CD4-positive, alpha-beta T cell treated with Interleukin-15 for 1 hour (primary cell): ENCODE measurements at regions not wholly inside any gene's neighbourhood (a gene's known extent, or its start where the extent isn't known, plus 50 kb on each side); places are given as distances from the start of the nearest gene placed in this dataset.

ENCODE experiments used
- DNase-seq: peaks from one replicate; pipeline ENCODE4 v3.0.0-alpha.2; 2020

- no peak for DNase-seq
These were observed 140.5 kb upstream of the ANKH start for GRCh38 chr5:15012061-15012460.

GRCh38 chr5:15010936-15011335 lies 139.4 kb upstream of the ANKH start:
- no peak for DNase-seq

- no peak for DNase-seq
These were observed 137.8 kb upstream of the ANKH start for GRCh38 chr5:15009420-15009819.

- no peak for DNase-seq
These were observed 137.3 kb upstream of the ANKH start for GRCh38 chr5:15008921-15009320.

- no peak for DNase-seq
These were observed 136.9 kb upstream of the ANKH start for GRCh38 chr5:15008476-15008875.

- no peak for DNase-seq
These were observed 136.1 kb upstream of the ANKH start for GRCh38 chr5:15007646-15008045.

- no peak for DNase-seq
These were observed 132.9 kb upstream of the ANKH start for GRCh38 chr5:15004506-15004905.

- peak; percentile 68 for DNase-seq
These were observed 131.9 kb upstream of the ANKH start for GRCh38 chr5:15003511-15003920.

- no peak for DNase-seq
These were observed 131.2 kb upstream of the ANKH start for GRCh38 chr5:15002791-15003190.

- DNase-seq, result no peak
These were observed 130.6 kb upstream of the ANKH start for GRCh38 chr5:15002173-15002572.

GRCh38 chr5:15001517-15001916 lies 129.9 kb upstream of the ANKH start:
- no peak for DNase-seq

- no peak for DNase-seq
These were observed 126.9 kb upstream of the ANKH start for GRCh38 chr5:14998491-14998890.

GRCh38 chr5:14996997-14997396 lies 125.4 kb upstream of the ANKH start:
- peak; percentile 50 for DNase-seq

- DNase-seq, result no peak
These were observed 123.7 kb upstream of the ANKH start for GRCh38 chr5:14995229-14995628.

- peak; percentile 54 for DNase-seq
These were observed 122.0 kb upstream of the ANKH start for GRCh38 chr5:14993459-14994133.

- DNase-seq, result peak; percentile 83
These were observed 121.3 kb upstream of the ANKH start for GRCh38 chr5:14992751-14993458.

GRCh38 chr5:14988223-14988622 lies 116.6 kb upstream of the ANKH start:
- no peak for DNase-seq

- DNase-seq, result no peak
These were observed 114.8 kb upstream of the ANKH start for GRCh38 chr5:14986413-14986812.

- DNase-seq, result peak; percentile 20
These were observed 112.3 kb upstream of the ANKH start for GRCh38 chr5:14983666-14984441.

- no peak for DNase-seq
These were observed 109.1 kb upstream of the ANKH start for GRCh38 chr5:14980698-14981097.

- DNase-seq, result no peak
These were observed 105.6 kb upstream of the ANKH start for GRCh38 chr5:14977058-14977685.

GRCh38 chr5:14976486-14976885 lies 104.9 kb upstream of the ANKH start:
- no peak for DNase-seq

GRCh38 chr5:14971873-14972272 lies 100.3 kb upstream of the ANKH start:
- no peak for DNase-seq
